Progenitor cell of endocrine pancreas (in vitro differentiated cells): ENCODE measurements at regions not wholly inside any gene's neighbourhood (a gene's known extent, or its start where the extent isn't known, plus 50 kb on each side); places are given as distances from the start of the nearest gene placed in this dataset.
A peak's percentile ranks its signal among the peaks of the same experiment; 100 is the strongest.

Experiments used
- DNase-seq: peaks from one replicate; pipeline ENCODE4 v3.0.0; 2021; ENCODE audit warnings: low spot score; ENCODE audit not compliant: unreplicated experiment
- H3K27ac Mint-ChIP-seq: 2 replicates; pipeline ENCODE4 v1.8.0; 2021; ENCODE audit warnings: mild to moderate bottlenecking, moderate library complexity, mixed read lengths
- H3K27me3 Mint-ChIP-seq: 2 replicates; pipeline ENCODE4 v1.8.0; 2021; ENCODE audit warnings: mixed read lengths
- H3K36me3 Mint-ChIP-seq: 2 replicates; pipeline ENCODE4 v1.8.0; 2022; ENCODE audit warnings: mixed read lengths; ENCODE audit not compliant: insufficient read depth
- H3K4me1 Mint-ChIP-seq: 2 replicates; pipeline ENCODE4 v1.8.0; 2021; ENCODE audit warnings: low read depth, mixed read lengths
- H3K4me3 Mint-ChIP-seq: 2 replicates; pipeline ENCODE4 v1.8.0; 2021; ENCODE audit warnings: low read depth, mild to moderate bottlenecking, moderate library complexity, mixed read lengths
- H3K9me3 Mint-ChIP-seq: 2 replicates; pipeline ENCODE4 v1.8.0; 2021; ENCODE audit warnings: low read depth, mixed read lengths
- TF ChIP-seq, protein P1 (sequence below): fragments of 200-600 bp; sonication (generic); IDR thresholded peaks from one replicate; pipeline ENCODE4 v1.5.0; 2021; ENCODE audit warnings: antibody characterized with exemption, mild to moderate bottlenecking; ENCODE audit not compliant: unreplicated experiment

GRCh38 chr7:110569486-110570205 is 521.3 kb upstream of the LRRN3 start:
- Mint-ChIP-seq H3K4me3 (no peak overlapping the region), H3K36me3 (no peaks in the 10 kb centered on the region), H3K4me1 (peaks cover 8% of the 10 kb centered on the region), H3K27me3 (no peaks in the 10 kb centered on the region), H3K27ac (no peak overlapping the region), H3K9me3 (peaks cover 4% of the 10 kb centered on the region)
- no peak for DNase-seq
- TF ChIP-seq, protein P1, sequence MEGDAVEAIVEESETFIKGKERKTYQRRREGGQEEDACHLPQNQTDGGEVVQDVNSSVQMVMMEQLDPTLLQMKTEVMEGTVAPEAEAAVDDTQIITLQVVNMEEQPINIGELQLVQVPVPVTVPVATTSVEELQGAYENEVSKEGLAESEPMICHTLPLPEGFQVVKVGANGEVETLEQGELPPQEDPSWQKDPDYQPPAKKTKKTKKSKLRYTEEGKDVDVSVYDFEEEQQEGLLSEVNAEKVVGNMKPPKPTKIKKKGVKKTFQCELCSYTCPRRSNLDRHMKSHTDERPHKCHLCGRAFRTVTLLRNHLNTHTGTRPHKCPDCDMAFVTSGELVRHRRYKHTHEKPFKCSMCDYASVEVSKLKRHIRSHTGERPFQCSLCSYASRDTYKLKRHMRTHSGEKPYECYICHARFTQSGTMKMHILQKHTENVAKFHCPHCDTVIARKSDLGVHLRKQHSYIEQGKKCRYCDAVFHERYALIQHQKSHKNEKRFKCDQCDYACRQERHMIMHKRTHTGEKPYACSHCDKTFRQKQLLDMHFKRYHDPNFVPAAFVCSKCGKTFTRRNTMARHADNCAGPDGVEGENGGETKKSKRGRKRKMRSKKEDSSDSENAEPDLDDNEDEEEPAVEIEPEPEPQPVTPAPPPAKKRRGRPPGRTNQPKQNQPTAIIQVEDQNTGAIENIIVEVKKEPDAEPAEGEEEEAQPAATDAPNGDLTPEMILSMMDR, result no peak

DNA sequence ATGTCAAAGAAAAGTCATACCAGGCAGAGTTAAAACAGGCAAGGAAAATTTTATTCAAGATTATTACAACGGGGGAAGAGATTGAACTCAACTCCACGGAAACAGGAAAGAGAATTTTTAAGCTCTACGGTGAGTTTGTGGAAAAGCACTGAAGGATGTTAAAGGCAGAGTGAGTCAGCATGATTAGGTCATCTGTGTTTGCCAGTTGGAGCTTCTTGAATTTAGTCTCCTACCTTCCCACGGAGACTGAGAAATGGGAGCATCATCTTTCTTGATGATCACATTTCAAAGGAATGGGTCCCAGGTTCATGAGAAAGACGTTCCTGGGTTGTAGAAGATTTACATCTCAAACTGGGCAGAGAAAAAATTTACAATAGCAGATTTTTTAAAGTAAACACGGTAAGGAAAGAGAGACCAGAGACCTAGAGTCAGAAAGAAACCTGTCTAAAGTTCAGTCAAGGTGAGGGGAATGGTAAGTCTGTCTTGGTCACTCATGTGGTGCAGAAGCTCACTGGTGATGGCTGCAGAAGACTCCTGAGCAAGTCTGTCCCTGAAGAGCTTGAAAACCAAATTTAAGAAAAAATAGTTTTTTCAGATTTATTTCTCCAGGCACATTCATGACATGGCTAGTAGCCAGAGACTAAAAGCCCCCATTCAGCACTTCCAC is 516.9 kb upstream of the LRRN3 start:
- H3K4me3 Mint-ChIP-seq, result no peak overlapping the region
- H3K36me3 Mint-ChIP-seq, result no peaks in the 10 kb centered on the region
- TF ChIP-seq, protein P1, result no peak
- no peak for DNase-seq
- no peaks in the 10 kb centered on the region for H3K27me3 Mint-ChIP-seq
- H3K27ac Mint-ChIP-seq, result no peak overlapping the region
- H3K9me3 Mint-ChIP-seq, result no peaks in the 10 kb centered on the region
- H3K4me1 Mint-ChIP-seq, result peaks cover 15% of the 10 kb centered on the region

DNA sequence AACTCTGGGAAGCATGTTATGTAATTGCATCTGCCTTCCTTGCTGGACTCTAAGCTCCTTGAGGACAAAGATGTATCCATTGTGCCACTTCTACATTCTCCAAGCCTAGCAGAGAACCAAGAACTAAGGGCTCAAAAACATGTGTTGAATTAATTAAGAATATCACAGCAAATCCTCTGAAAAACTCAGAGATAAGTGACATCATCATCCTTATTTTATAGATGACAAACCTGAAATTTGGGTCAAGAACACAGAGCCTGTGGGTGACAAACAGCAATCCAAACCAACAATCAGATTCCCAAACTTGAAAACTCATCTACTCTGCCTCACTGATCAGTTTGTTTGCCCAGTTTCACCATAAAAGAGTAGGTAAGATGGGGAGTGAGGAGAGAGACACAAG is 503.6 kb upstream of the LRRN3 start:
- TF ChIP-seq, protein P1, result no peak
- Mint-ChIP-seq H3K27ac (no peak overlapping the region), H3K36me3 (no peaks in the 10 kb centered on the region), H3K9me3 (peaks cover 6% of the 10 kb centered on the region), H3K27me3 (no peaks in the 10 kb centered on the region), H3K4me1 (peaks cover 7% of the 10 kb centered on the region), H3K4me3 (no peak overlapping the region)
- DNase-seq, result no peak

DNA sequence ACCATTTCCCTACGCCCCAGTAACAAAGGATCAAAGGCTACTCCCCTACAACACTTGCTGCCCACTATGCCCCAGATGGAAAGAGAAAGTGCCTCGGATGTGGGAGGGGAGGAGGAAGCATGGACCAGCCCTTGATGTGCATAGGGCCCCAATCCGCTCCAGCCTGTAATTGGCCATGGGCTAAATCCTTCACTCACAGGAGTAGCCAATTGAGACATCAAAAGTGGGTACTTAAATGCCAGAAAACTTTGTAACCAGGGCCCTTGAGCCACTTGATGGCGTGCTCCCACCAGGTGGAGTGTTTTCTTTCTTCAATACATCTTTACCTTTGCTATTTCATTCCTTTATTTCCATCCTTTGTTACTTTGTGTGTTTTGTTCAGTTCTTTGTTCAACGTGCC is 500.5 kb upstream of the LRRN3 start:
- Mint-ChIP-seq H3K4me1 (peaks cover 7% of the 10 kb centered on the region), H3K9me3 (peaks cover 3% of the 10 kb centered on the region), H3K36me3 (no peaks in the 10 kb centered on the region), H3K27me3 (no peaks in the 10 kb centered on the region), H3K27ac (peak overlapping the region; percentile 49), H3K4me3 (no peak overlapping the region)
- DNase-seq, result no peak
- TF ChIP-seq, protein P1, result no peak

- Mint-ChIP-seq H3K27ac (no peak overlapping the region), H3K36me3 (no peaks in the 10 kb centered on the region), H3K27me3 (no peaks in the 10 kb centered on the region), H3K4me3 (no peak overlapping the region), H3K4me1 (peaks cover 7% of the 10 kb centered on the region), H3K9me3 (peaks cover 3% of the 10 kb centered on the region)
- TF ChIP-seq, protein P1, result no peak
- DNase-seq, result no peak
Observed at GRCh38 chr7:110591341-110591740, 499.6 kb upstream of the LRRN3 start.
